ENCODE measurements at regions not wholly inside any gene's neighbourhood (a gene's known extent, or its start where the extent isn't known, plus 50 kb on each side); places are given as distances from the start of the nearest gene placed in this dataset.
"Not testable (repeated sequence)": the region's sequence is repeated elsewhere in the genome, so short reads cannot be mapped to it uniquely, and the experiment has no call there.

GRCh38 chr13:82961757-82962156 is 920.5 kb downstream of the SLITRK1 start:
- Histone ChIP-seq H3K4me3 (ENCODE audit: low read length in 2 of 2) (no peak overlapping the region), H3K9ac (ENCODE audit: low read depth in 1 of 2, low read length in 2 of 2) (no peak overlapping the region), H3K27me3 (ENCODE audit: control insufficient read depth in 2 of 2, insufficient read depth in 2 of 2, low read length in 2 of 2) (no peaks in the 10 kb centered on the region), H3K36me3 (ENCODE audit: control insufficient read depth in 2 of 2, insufficient read depth in 2 of 2, low read length in 2 of 2) (no peaks in the 10 kb centered on the region), H3K4me1 (ENCODE audit: control insufficient read depth in 2 of 2, insufficient read depth in 2 of 2, low read length in 2 of 2) (no peaks in the 10 kb centered on the region), H3K27ac (ENCODE audit: low read depth in 2 of 2, low read length in 2 of 2) (no peak overlapping the region), H3K9me3 (ENCODE audit: control insufficient read depth in 2 of 2, low read length in 2 of 2) (no peaks in the 10 kb centered on the region)

- not testable (repeated sequence) for H3K27me3 ChIP-seq (ENCODE audit: control insufficient read depth in 2 of 2, insufficient read depth in 2 of 2, low read length in 2 of 2); H3K9me3 ChIP-seq (ENCODE audit: control insufficient read depth in 2 of 2, low read length in 2 of 2); H3K4me1 ChIP-seq (ENCODE audit: control insufficient read depth in 2 of 2, insufficient read depth in 2 of 2, low read length in 2 of 2)
These were observed 929.9 kb downstream of the SLITRK1 start for GRCh38 chr13:82952336-82952735.

GRCh38 chr13:82947683-82948082 is 934.6 kb downstream of the SLITRK1 start:
- no peak overlapping the region for H3K9ac ChIP-seq (ENCODE audit: low read depth in 1 of 2, low read length in 2 of 2)
- no peak overlapping the region for H3K4me3 ChIP-seq (ENCODE audit: low read length in 2 of 2)
- no peaks in the 10 kb centered on the region for H3K27me3 ChIP-seq (ENCODE audit: control insufficient read depth in 2 of 2, insufficient read depth in 2 of 2, low read length in 2 of 2)
- H3K9me3 ChIP-seq (ENCODE audit: control insufficient read depth in 2 of 2, low read length in 2 of 2) = peaks cover 0 to 2% of the 10 kb centered on the region in 2 donors
- H3K36me3 ChIP-seq (ENCODE audit: control insufficient read depth in 2 of 2, insufficient read depth in 2 of 2, low read length in 2 of 2) = no peaks in the 10 kb centered on the region
- no peaks in the 10 kb centered on the region for H3K4me1 ChIP-seq (ENCODE audit: control insufficient read depth in 2 of 2, insufficient read depth in 2 of 2, low read length in 2 of 2)
- H3K27ac ChIP-seq (ENCODE audit: low read depth in 2 of 2, low read length in 2 of 2) = no peak overlapping the region

More at GRCh38 chr13:82952336-82952735, 929.9 kb downstream of the SLITRK1 start:
- not testable (repeated sequence) for H3K4me3 ChIP-seq (ENCODE audit: low read length in 2 of 2); H3K36me3 ChIP-seq (ENCODE audit: control insufficient read depth in 2 of 2, insufficient read depth in 2 of 2, low read length in 2 of 2); H3K9ac ChIP-seq (ENCODE audit: low read depth in 1 of 2, low read length in 2 of 2); H3K27ac ChIP-seq (ENCODE audit: low read depth in 2 of 2, low read length in 2 of 2)

GRCh38 chr13:82947191-82947621 is 935.1 kb downstream of the SLITRK1 start:
- H3K27me3 ChIP-seq (ENCODE audit: control insufficient read depth in 2 of 2, insufficient read depth in 2 of 2, low read length in 2 of 2) = no peaks in the 10 kb centered on the region
- H3K4me3 ChIP-seq (ENCODE audit: low read length in 2 of 2) = no peak overlapping the region
- peaks cover 0 to 2% of the 10 kb centered on the region in 2 donors for H3K9me3 ChIP-seq (ENCODE audit: control insufficient read depth in 2 of 2, low read length in 2 of 2)
- H3K9ac ChIP-seq (ENCODE audit: low read depth in 1 of 2, low read length in 2 of 2) = no peak overlapping the region
- H3K4me1 ChIP-seq (ENCODE audit: control insufficient read depth in 2 of 2, insufficient read depth in 2 of 2, low read length in 2 of 2) = no peaks in the 10 kb centered on the region
- no peak overlapping the region for H3K27ac ChIP-seq (ENCODE audit: low read depth in 2 of 2, low read length in 2 of 2)
- H3K36me3 ChIP-seq (ENCODE audit: control insufficient read depth in 2 of 2, insufficient read depth in 2 of 2, low read length in 2 of 2) = no peaks in the 10 kb centered on the region

- H3K27ac ChIP-seq (ENCODE audit: low read depth in 2 of 2, low read length in 2 of 2) = no peak overlapping the region
- no peak overlapping the region for H3K4me3 ChIP-seq (ENCODE audit: low read length in 2 of 2)
- peaks cover 0 to 4% of the 10 kb centered on the region in 2 donors for H3K9me3 ChIP-seq (ENCODE audit: control insufficient read depth in 2 of 2, low read length in 2 of 2)
- no peaks in the 10 kb centered on the region for H3K36me3 ChIP-seq (ENCODE audit: control insufficient read depth in 2 of 2, insufficient read depth in 2 of 2, low read length in 2 of 2)
- no peaks in the 10 kb centered on the region for H3K27me3 ChIP-seq (ENCODE audit: control insufficient read depth in 2 of 2, insufficient read depth in 2 of 2, low read length in 2 of 2)
- H3K9ac ChIP-seq (ENCODE audit: low read depth in 1 of 2, low read length in 2 of 2) = no peak overlapping the region
- H3K4me1 ChIP-seq (ENCODE audit: control insufficient read depth in 2 of 2, insufficient read depth in 2 of 2, low read length in 2 of 2) = no peaks in the 10 kb centered on the region
These were observed 943.6 kb downstream of the SLITRK1 start for GRCh38 chr13:82938644-82939043.

- Histone ChIP-seq H3K36me3 (ENCODE audit: control insufficient read depth in 2 of 2, insufficient read depth in 2 of 2, low read length in 2 of 2) (no peaks in the 10 kb centered on the region), H3K4me1 (ENCODE audit: control insufficient read depth in 2 of 2, insufficient read depth in 2 of 2, low read length in 2 of 2) (no peaks in the 10 kb centered on the region), H3K27me3 (ENCODE audit: control insufficient read depth in 2 of 2, insufficient read depth in 2 of 2, low read length in 2 of 2) (no peaks in the 10 kb centered on the region), H3K9me3 (ENCODE audit: control insufficient read depth in 2 of 2, low read length in 2 of 2) (peaks cover 0 to 4% of the 10 kb centered on the region in 2 donors), H3K4me3 (ENCODE audit: low read length in 2 of 2) (no peak overlapping the region), H3K9ac (ENCODE audit: low read depth in 1 of 2, low read length in 2 of 2) (no peak overlapping the region), H3K27ac (ENCODE audit: low read depth in 2 of 2, low read length in 2 of 2) (no peak overlapping the region)
These were observed 948.3 kb downstream of the SLITRK1 start for GRCh38 chr13:82934000-82934399.

GRCh38 chr13:82925114-82925513 is 957.2 kb downstream of the SLITRK1 start:
- H3K27me3 ChIP-seq (ENCODE audit: control insufficient read depth in 2 of 2, insufficient read depth in 2 of 2, low read length in 2 of 2) = no peaks in the 10 kb centered on the region

GRCh38 chr13:82917984-82918383 is 964.3 kb downstream of the SLITRK1 start:
- no peaks in the 10 kb centered on the region for H3K36me3 ChIP-seq (ENCODE audit: control insufficient read depth in 2 of 2, insufficient read depth in 2 of 2, low read length in 2 of 2)

More at GRCh38 chr13:82925114-82925513, 957.2 kb downstream of the SLITRK1 start:
- Histone ChIP-seq H3K4me1 (ENCODE audit: control insufficient read depth in 2 of 2, insufficient read depth in 2 of 2, low read length in 2 of 2) (no peaks in the 10 kb centered on the region), H3K9ac (ENCODE audit: low read depth in 1 of 2, low read length in 2 of 2) (no peak overlapping the region), H3K27ac (ENCODE audit: low read depth in 2 of 2, low read length in 2 of 2) (no peak overlapping the region), H3K4me3 (ENCODE audit: low read length in 2 of 2) (no peak overlapping the region), H3K9me3 (ENCODE audit: control insufficient read depth in 2 of 2, low read length in 2 of 2) (no peaks in the 10 kb centered on the region), H3K36me3 (ENCODE audit: control insufficient read depth in 2 of 2, insufficient read depth in 2 of 2, low read length in 2 of 2) (no peaks in the 10 kb centered on the region)

GRCh38 chr13:82912564-82912963 is 969.7 kb downstream of the SLITRK1 start:
- H3K9me3 ChIP-seq (ENCODE audit: control insufficient read depth in 2 of 2, low read length in 2 of 2) = no peaks in the 10 kb centered on the region
- no peaks in the 10 kb centered on the region for H3K27me3 ChIP-seq (ENCODE audit: control insufficient read depth in 2 of 2, insufficient read depth in 2 of 2, low read length in 2 of 2)
- H3K36me3 ChIP-seq (ENCODE audit: control insufficient read depth in 2 of 2, insufficient read depth in 2 of 2, low read length in 2 of 2) = no peaks in the 10 kb centered on the region
- H3K9ac ChIP-seq (ENCODE audit: low read depth in 1 of 2, low read length in 2 of 2) = no peak overlapping the region
- H3K4me1 ChIP-seq (ENCODE audit: control insufficient read depth in 2 of 2, insufficient read depth in 2 of 2, low read length in 2 of 2) = no peaks in the 10 kb centered on the region
- no peak overlapping the region for H3K4me3 ChIP-seq (ENCODE audit: low read length in 2 of 2)
- H3K27ac ChIP-seq (ENCODE audit: low read depth in 2 of 2, low read length in 2 of 2) = no peak overlapping the region

More at GRCh38 chr13:82917984-82918383, 964.3 kb downstream of the SLITRK1 start:
- no peak overlapping the region for H3K27ac ChIP-seq (ENCODE audit: low read depth in 2 of 2, low read length in 2 of 2)
- no peaks in the 10 kb centered on the region for H3K4me1 ChIP-seq (ENCODE audit: control insufficient read depth in 2 of 2, insufficient read depth in 2 of 2, low read length in 2 of 2)
- no peak overlapping the region for H3K4me3 ChIP-seq (ENCODE audit: low read length in 2 of 2)
- H3K27me3 ChIP-seq (ENCODE audit: control insufficient read depth in 2 of 2, insufficient read depth in 2 of 2, low read length in 2 of 2) = no peaks in the 10 kb centered on the region
- H3K9ac ChIP-seq (ENCODE audit: low read depth in 1 of 2, low read length in 2 of 2) = no peak overlapping the region
- no peaks in the 10 kb centered on the region for H3K9me3 ChIP-seq (ENCODE audit: control insufficient read depth in 2 of 2, low read length in 2 of 2)

GRCh38 chr13:82905071-82905470 is 977.2 kb downstream of the SLITRK1 start:
- Histone ChIP-seq H3K27me3 (ENCODE audit: control insufficient read depth in 2 of 2, insufficient read depth in 2 of 2, low read length in 2 of 2) (no peaks in the 10 kb centered on the region), H3K9me3 (ENCODE audit: control insufficient read depth in 2 of 2, low read length in 2 of 2) (no peaks in the 10 kb centered on the region), H3K27ac (ENCODE audit: low read depth in 2 of 2, low read length in 2 of 2) (no peak overlapping the region), H3K9ac (ENCODE audit: low read depth in 1 of 2, low read length in 2 of 2) (no peak overlapping the region), H3K36me3 (ENCODE audit: control insufficient read depth in 2 of 2, insufficient read depth in 2 of 2, low read length in 2 of 2) (no peaks in the 10 kb centered on the region), H3K4me1 (ENCODE audit: control insufficient read depth in 2 of 2, insufficient read depth in 2 of 2, low read length in 2 of 2) (no peaks in the 10 kb centered on the region), H3K4me3 (ENCODE audit: low read length in 2 of 2) (no peak overlapping the region)

- no peaks in the 10 kb centered on the region for H3K4me1 ChIP-seq (ENCODE audit: control insufficient read depth in 2 of 2, insufficient read depth in 2 of 2, low read length in 2 of 2)
- no peaks in the 10 kb centered on the region for H3K27me3 ChIP-seq (ENCODE audit: control insufficient read depth in 2 of 2, insufficient read depth in 2 of 2, low read length in 2 of 2)
- no peak overlapping the region for H3K27ac ChIP-seq (ENCODE audit: low read depth in 2 of 2, low read length in 2 of 2)
- H3K36me3 ChIP-seq (ENCODE audit: control insufficient read depth in 2 of 2, insufficient read depth in 2 of 2, low read length in 2 of 2) = no peaks in the 10 kb centered on the region
- no peaks in the 10 kb centered on the region for H3K9me3 ChIP-seq (ENCODE audit: control insufficient read depth in 2 of 2, low read length in 2 of 2)
- no peak overlapping the region for H3K9ac ChIP-seq (ENCODE audit: low read depth in 1 of 2, low read length in 2 of 2)
- H3K4me3 ChIP-seq (ENCODE audit: low read length in 2 of 2) = no peak overlapping the region
These were observed 981.8 kb downstream of the SLITRK1 start for GRCh38 chr13:82900453-82900852.

All from mucosa of rectum (tissue), 2 donors.